CMK (cell line): ENCODE measurements at regions not wholly inside any gene's neighbourhood (a gene's known extent, or its start where the extent isn't known, plus 50 kb on each side); places are given as distances from the start of the nearest gene placed in this dataset.

ENCODE experiments used
- DNase-seq: peaks from one replicate; pipeline ENCODE4 v3.0.0-alpha.2; 2010; ENCODE audit warnings: low read depth

- DNase-seq: no peak
Measured at GRCh38 chr16:5533321-5533888, 435.8 kb upstream of the EEF2KMT start.

- no peak for DNase-seq
Measured at GRCh38 chr16:5527817-5528216, 430.2 kb upstream of the EEF2KMT start.

GRCh38 chr16:5526826-5527225 lies 429.2 kb upstream of the EEF2KMT start:
- DNase-seq: no peak

DNA sequence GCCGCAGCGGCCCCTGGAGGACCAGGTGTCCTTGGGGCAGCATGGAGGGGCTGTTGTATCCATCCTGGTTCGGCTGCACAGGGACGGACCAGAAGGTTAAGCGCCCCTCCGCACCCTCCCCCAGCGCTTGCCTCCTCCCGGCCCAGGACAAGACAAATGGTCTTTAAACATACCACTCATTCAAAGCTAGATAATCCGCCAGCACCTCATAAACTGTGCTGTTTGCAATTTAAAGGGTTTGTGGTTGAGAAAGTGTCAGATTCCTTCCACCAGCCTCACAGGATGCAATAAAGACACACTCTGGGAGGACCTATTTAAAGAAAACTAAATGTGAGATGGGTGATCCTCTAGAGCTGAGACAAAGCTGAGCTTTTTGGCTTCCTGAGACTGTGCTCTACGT lies 426.2 kb upstream of the EEF2KMT start:
- no peak for DNase-seq

GRCh38 chr16:5516115-5516514 lies 418.5 kb upstream of the EEF2KMT start:
- no peak for DNase-seq

GRCh38 chr16:5512014-5512413 lies 414.4 kb upstream of the EEF2KMT start:
- no peak for DNase-seq

GRCh38 chr16:5510819-5511370 lies 413.3 kb upstream of the EEF2KMT start:
- DNase-seq: no peak

- DNase-seq: no peak
Measured at GRCh38 chr16:5509794-5510193, 412.2 kb upstream of the EEF2KMT start.

DNA sequence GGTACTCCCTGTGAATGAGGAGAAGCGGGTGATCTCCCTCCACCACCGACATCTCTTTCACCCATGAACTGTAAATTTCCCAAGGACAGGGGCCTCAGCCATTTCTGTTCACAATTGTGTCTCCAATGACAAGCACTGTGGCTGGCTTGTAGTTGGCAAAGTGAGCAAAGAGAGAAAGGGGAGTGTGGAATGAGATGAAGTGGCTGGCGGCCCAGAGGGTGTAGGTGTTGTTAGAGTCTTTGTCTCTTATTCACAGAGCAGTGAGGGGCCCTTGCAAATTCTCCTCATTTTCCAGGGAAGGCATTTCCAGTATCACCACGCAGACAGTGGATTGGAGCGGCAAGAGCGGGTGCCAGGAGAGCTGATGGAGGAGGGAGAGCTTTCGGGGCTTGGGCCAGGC lies 411.7 kb upstream of the EEF2KMT start:
- no peak for DNase-seq

- DNase-seq: no peak
Measured at GRCh38 chr16:5508371-5508770, 410.8 kb upstream of the EEF2KMT start.

GRCh38 chr16:5506021-5506420 lies 408.4 kb upstream of the EEF2KMT start:
- no peak for DNase-seq

GRCh38 chr16:5505091-5505887 lies 407.7 kb upstream of the EEF2KMT start:
- DNase-seq: no peak

DNA sequence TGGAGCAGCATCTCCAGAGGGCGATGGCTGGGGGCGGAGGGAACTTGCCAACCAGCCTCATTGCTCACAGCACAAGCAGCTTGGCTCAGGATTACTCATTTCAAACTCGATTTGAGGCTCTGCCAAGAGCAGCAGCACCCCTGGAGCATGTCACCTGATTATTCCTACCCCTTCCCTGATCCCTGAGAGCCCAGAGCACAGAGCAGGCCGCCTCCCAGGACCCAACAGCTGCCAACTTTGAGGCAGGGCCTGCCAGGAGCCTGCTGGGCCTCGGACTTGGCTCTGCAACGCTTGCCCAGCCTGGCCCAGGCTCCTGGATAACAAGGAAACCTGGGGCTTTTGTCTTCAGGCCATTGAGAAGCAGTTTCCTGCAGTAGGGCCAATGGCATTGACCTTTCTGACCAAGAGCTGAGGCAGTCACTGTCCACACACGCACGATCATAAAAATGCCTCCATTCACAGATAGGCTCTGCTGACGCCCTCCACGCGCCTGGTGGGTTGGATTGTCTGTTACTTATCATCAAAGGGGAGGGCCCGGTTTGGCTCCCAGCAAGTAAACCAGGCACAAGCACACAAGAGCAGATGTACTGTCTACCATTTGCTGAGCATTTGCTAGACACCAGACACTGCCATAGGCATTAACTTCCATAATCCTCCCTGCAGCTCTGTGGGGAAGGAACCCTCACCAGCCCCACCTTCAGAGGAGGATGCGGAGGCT lies 406.6 kb upstream of the EEF2KMT start:
- DNase-seq: no peak

DNA sequence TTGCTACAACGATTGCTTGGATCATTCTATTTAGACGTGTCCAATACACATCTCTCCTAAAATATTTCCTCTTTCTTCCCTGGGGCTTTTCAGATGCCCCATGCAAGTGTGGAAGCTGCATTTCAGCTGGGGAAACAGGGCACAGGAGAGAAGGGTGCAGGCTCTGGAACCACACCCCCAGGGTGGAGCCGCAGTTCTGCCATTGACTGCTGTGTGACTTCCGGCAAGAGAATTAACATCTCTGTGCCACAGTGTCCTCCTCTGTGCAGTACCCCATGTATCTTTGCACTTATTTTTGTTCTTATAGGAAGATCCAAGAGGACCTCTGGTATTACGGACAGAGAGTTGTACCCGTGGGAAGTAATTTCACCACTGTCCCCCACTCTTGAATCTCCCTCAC lies 405.3 kb upstream of the EEF2KMT start:
- no peak for DNase-seq

DNA sequence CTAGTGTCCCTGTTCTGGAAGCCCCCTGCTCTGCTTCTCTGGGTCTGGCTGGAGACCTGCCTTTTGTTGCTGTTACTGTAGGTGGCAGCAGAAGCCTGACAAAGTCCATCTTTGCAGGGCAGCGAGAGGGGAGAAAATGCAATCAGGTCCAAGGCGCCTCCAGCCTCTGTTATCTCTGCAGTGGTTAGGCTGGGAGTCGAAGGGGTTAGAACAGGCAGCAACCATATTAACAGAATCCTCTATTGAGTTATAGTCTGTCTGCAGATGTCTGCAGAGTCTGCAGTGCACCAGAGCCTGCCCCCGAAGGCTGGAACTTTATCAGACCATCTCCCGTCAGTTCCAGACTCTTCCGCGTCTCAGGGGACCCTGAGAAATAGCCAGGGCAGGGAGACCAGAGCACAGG lies 404.9 kb upstream of the EEF2KMT start:
- DNase-seq: no peak

DNA sequence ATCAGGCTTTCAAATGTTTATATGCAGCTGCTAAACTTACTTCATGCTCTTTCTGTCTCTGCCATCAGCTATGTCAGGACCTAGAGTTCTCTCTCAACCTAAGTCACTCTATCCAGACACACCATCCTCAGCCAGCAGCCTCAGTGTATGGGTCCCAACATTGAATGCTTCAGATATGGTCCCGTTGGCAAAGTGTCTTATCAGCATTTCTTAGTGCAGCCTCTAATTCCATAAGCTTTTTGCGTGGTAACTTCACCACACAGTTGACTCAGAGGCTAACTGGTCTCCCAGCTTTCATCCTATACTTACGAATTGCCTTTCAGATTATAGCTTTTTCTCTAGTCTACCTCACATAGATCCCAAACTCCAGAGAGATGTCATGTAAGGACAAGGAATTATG lies 402.9 kb upstream of the EEF2KMT start:
- no peak for DNase-seq

GRCh38 chr16:5498562-5498961 lies 401.0 kb upstream of the EEF2KMT start:
- no peak for DNase-seq

DNA sequence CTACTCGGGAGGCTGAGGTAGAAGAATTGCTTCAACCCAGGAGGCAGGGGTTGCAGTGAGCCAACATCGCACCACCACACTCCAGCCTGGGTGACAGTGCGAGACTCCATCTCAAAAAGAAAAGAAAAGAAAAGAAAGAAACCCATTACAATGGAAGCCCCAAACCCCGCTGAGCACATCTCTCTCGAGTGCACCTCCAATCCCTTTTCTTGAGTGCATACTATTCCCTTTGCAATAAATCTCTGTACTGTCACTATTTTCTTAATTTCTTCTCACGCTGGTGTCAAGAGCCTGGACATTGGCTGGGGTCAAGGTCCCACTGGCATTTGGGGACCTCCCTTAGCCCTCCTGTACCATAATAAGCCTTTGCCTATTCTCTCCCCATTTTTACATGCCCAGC lies 398.4 kb upstream of the EEF2KMT start:
- DNase-seq: no peak

GRCh38 chr16:5490499-5490898 lies 392.9 kb upstream of the EEF2KMT start:
- DNase-seq: no peak

- DNase-seq: no peak
Measured at GRCh38 chr16:5488581-5488980, 391.0 kb upstream of the EEF2KMT start.

DNA sequence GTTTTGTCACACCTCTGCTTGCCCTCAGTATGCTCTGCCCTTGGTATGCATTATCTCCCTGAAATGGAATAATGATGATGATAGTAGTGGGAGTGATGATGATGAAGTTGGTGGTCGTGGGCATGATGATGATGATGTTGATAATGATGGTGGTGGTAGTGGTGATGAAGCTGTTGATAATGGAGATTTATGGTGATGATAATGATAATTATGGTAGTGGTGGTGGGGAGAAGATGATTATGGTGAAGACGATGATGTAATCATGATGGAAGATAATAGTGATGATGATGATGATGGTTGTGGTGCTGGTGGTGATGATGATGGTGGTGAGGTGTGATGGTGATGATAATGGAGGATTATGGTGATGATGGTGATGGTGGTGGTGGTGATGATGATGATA lies 390.1 kb upstream of the EEF2KMT start:
- DNase-seq: no peak

GRCh38 chr16:5482256-5482655 lies 384.7 kb upstream of the EEF2KMT start:
- no peak for DNase-seq
